ENCODE measurements at regions not wholly inside any gene's neighbourhood (a gene's known extent, or its start where the extent isn't known, plus 50 kb on each side); places are given as distances from the start of the nearest gene placed in this dataset.
"Not testable (repeated sequence)": the region's sequence is repeated elsewhere in the genome, so short reads cannot be mapped to it uniquely, and the experiment has no call there.

DNA sequence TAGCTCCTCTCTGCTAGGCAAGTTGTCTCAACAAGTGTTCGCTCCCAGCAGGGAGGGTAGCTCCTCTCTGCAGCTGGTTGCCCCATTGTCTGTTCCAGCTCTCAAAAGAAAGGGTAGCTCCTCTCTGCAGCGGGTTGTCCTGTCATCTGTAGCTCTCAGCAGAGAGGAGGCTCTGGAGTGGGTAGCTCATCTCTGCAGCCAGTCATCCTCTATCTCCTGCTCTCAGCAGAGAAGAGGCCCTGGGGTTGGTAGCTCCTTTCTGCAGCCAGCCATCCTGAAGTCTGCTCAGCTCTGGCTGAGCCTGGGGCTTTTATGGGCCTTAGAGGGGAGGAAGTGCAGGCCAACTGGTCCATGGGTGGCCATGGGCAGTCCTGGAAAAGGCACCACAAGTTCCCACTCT is 342.7 kb downstream of the PTTG2 start:
- intact Hi-C loops (cut with DNase I): loop anchor here (5.0 to 10.0 kb wide), 2 partner anchors 111 to 238 kb away; no protein-coding TSS in a partner anchor
- no peak for DNase-seq (ENCODE audit: low spot score)

DNA sequence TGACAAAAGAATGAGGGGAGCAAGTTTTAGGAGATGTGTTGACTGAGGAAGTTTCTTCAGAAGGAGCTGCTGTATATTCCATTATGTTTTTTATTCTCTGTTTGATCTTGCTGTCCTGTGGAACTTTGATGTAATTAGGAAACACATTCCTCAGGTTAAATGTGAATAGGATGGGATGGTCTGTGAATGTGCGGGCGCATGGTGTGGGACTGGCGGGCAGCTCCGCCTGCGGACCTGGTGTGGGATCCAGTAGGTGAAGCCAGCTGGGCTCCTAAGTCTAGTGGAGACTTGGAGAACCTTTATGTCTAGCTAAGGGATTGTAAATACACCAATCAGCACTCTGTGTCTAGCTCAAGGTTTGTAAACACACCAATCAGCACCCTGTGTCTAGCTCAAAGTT is 344.3 kb downstream of the PTTG2 start:
- intact Hi-C loops (cut with DNase I): loop anchor here (5.0 to 10.0 kb wide), 2 partner anchors 112 to 240 kb away; no protein-coding TSS in a partner anchor
- DNase-seq (ENCODE audit: low spot score): not testable (repeated sequence)

- intact Hi-C loops (cut with DNase I): loop anchor here in 1 of 2 donors (10.0 kb wide), 1 partner anchor 242 kb away; no protein-coding TSS in a partner anchor
- DNase-seq (ENCODE audit: low spot score): no peak
Measured at GRCh38 chr4:38306482-38307071, 346.4 kb downstream of the PTTG2 start.

DNA sequence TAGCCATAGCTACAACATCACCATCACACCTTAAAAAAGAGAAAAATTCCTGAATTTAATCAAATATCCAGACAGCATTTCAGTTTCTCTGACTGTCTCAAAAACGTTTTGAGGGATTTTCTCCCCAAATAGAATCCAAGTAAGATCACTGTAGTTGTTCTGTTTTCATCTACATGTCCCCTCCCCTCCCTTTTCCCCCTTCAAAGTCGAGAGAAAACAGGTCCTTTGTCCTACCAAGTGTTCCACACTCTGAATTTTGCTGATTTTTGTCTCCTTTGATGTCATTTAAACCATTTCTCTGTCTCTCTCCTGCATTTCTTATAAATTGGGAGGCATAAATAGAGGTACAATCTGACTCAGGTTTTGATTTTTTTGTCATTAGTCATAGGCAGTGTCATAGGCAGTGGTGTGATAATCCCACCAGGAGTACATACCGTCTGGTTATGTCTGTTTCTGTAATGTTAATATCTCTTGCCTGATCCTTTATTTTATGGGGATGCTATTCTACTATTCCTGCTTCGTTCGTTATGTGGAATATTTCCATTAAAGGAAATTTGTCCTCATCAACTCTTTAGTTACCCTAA is 348.6 kb downstream of the PTTG2 start:
- no peak for DNase-seq (ENCODE audit: low spot score)
- intact Hi-C loops (cut with DNase I): loop anchor here in 1 of 2 donors (10.0 kb wide), 1 partner anchor 244 kb away; no protein-coding TSS in a partner anchor

DNA sequence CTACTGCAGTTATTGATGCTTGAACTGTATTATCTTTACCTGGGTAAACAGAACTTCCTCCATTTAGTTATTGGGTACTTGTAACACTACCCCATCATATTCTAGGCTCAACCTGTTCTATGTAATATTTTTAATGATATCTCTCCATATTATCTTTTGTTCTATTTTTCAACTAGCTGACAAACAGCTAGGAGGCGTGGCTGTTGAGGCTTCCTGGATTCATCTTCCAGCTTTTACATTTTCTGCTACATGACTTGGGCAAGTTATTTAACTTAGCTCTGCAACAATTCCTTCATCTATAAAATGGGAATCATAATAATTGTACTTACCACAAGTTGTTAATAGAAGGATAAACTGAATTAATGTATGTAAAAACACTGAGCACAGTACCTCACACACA is 349.3 kb downstream of the PTTG2 start:
- no peak for DNase-seq (ENCODE audit: low spot score)

GRCh38 chr4:38310446-38311043 is 350.3 kb downstream of the PTTG2 start:
- no peak for DNase-seq (ENCODE audit: low spot score)
- intact Hi-C loops (cut with DNase I): loop anchor here in 1 of 2 donors (10.0 kb wide), 1 partner anchor 126 kb away; no protein-coding TSS in a partner anchor

More for the DNA sequence above, 349.3 kb downstream of the PTTG2 start:
- intact Hi-C loops (cut with DNase I): loop anchor here in 1 of 2 donors (10.0 kb wide), 1 partner anchor 245 kb away; no protein-coding TSS in a partner anchor

- DNase-seq (ENCODE audit: low spot score): no peak
- intact Hi-C loops (cut with DNase I): loop anchor here in 1 of 2 donors (10.0 kb wide), 1 partner anchor 127 kb away; no protein-coding TSS in a partner anchor
Measured at GRCh38 chr4:38311495-38312126, 351.4 kb downstream of the PTTG2 start.

GRCh38 chr4:38313175-38313574 is 350.8 kb upstream of the KLF3 start:
- intact Hi-C loops (cut with DNase I): loop anchor here in 1 of 2 donors (10.0 kb wide), 1 partner anchor 128 kb away; no protein-coding TSS in a partner anchor
- DNase-seq (ENCODE audit: low spot score): no peak

GRCh38 chr4:38313999-38314561 is 349.9 kb upstream of the KLF3 start:
- intact Hi-C loops (cut with DNase I): loop anchor here in 1 of 2 donors (10.0 kb wide), 1 partner anchor 129 kb away; no protein-coding TSS in a partner anchor

DNA sequence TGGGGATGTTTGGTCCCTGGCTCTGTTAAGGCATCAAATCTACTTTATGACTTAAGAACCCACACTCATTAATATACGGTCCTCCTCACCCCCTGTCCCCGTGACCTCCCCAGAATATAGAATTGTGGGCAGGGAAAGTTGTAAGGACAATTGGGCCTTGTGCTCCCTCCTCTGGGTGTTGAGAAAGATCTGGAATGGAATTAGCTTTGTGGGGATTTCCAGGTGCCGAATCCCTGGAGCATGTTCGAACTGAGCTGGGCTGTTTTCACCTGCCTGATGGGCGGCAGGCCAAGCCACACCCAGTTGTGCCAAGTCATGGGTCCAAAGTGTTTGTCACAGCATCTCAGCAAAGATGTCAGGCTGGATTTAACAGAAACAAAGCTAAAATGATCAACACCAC is 349.3 kb upstream of the KLF3 start:
- intact Hi-C loops (cut with DNase I): loop anchor here in 1 of 2 donors (10.0 kb wide), 1 partner anchor 130 kb away; no protein-coding TSS in a partner anchor

More at GRCh38 chr4:38313999-38314561, 349.9 kb upstream of the KLF3 start:
- no peak for DNase-seq (ENCODE audit: low spot score)

DNA sequence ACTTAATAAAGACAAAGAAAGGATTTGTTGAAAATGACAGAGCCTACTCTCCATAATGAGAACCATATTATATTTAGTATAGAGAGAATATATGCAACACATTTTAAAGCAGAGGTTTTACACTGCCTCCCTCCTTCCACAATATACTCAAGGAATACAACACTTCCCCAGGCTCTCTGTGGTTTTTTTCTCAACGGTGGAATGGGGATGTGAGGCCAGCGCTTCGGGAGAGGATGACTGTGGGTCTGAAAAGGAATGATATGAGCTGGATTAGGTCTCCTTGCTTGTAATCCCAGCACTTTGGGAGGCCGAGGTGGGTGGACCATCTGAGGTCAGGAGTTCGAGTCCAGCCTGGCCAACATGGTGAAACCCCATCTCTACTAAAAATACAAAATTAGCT is 348.7 kb upstream of the KLF3 start:
- no peak for DNase-seq (ENCODE audit: low spot score)
- intact Hi-C loops (cut with DNase I): loop anchor here in 1 of 2 donors (10.0 kb wide), 1 partner anchor 130 kb away; no protein-coding TSS in a partner anchor

More for the DNA sequence above, 349.3 kb upstream of the KLF3 start:
- no peak for DNase-seq (ENCODE audit: low spot score)

GRCh38 chr4:38316045-38316444 is 348.0 kb upstream of the KLF3 start:
- DNase-seq (ENCODE audit: low spot score): no peak
- intact Hi-C loops (cut with DNase I): loop anchor here in 1 of 2 donors (10.0 kb wide), 1 partner anchor 131 kb away; no protein-coding TSS in a partner anchor

GRCh38 chr4:38317041-38317674 is 346.8 kb upstream of the KLF3 start:
- intact Hi-C loops (cut with DNase I): loop anchor here in 1 of 2 donors (10.0 kb wide), 1 partner anchor 132 kb away; no protein-coding TSS in a partner anchor
- DNase-seq (ENCODE audit: low spot score): no peak

- intact Hi-C loops (cut with DNase I): loop anchor here in 1 of 2 donors (10.0 kb wide), 1 partner anchor 134 kb away; no protein-coding TSS in a partner anchor
- DNase-seq (ENCODE audit: low spot score): peak; percentile 98
Measured at GRCh38 chr4:38318737-38319455, 345.1 kb upstream of the KLF3 start.

- peak; percentile 98 for DNase-seq (ENCODE audit: low spot score)
- intact Hi-C loops (cut with DNase I): loop anchor here (5.0 to 10.0 kb wide), 3 partner anchors 135 to 358 kb away; no protein-coding TSS in a partner anchor
Measured at GRCh38 chr4:38319456-38320342, 344.3 kb upstream of the KLF3 start.

DNA sequence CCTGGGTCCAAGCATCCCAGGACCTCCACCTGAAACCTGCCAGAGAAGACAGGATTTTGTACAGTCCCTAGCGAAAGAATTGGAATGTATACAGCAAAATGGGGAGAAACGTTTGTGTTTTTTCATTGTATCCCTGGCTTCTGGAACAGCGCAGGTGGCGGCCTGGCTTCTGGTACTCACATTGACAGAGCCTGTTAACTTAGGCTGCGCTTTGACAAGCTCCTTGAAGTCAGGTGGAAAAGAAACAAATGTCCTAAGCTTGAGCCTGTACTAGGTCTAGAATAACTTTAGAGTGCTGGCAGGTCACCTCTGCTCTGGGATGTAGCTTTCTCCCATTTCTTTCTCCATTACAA is 343.7 kb upstream of the KLF3 start:
- intact Hi-C loops (cut with DNase I): loop anchor here (5.0 kb wide), 2 partner anchors 352 to 357 kb away; no protein-coding TSS in a partner anchor
- no peak for DNase-seq (ENCODE audit: low spot score)

DNA sequence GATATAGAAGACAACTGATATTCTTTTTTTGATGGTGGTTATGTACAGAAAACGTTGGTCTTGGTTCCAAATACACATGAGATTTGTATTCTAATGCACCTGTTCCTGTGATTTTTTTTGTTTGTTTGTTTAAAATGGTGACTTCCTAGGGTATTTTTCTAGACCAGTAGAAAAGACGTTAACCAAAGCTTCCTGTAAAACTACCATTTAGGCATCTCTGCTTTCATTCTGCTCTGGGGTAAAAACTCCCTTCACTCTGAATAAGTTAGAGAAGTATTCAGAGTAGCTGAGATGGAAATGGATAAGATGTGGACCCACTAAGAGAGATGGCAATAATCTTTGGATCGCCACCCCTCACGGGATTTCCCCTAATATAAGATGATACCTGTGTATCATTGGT is 343.2 kb upstream of the KLF3 start:
- DNase-seq (ENCODE audit: low spot score): no peak
- intact Hi-C loops (cut with DNase I): loop anchor here (5.0 kb wide), 2 partner anchors 351 to 356 kb away; no protein-coding TSS in a partner anchor

All from posterior vena cava (tissue), 2 donors.